Neutrophil (primary cell): ENCODE measurements at regions not wholly inside any gene's neighbourhood (a gene's known extent, or its start where the extent isn't known, plus 50 kb on each side); places are given as distances from the start of the nearest gene placed in this dataset.

Experiments used
- H3K27ac ChIP-seq: fragments of 200-600 bp; sonication (generic); 2 replicates; pipeline ENCODE4 v1.5.1; 2016; ENCODE audit warnings: mild to moderate bottlenecking, moderate library complexity
- H3K27me3 ChIP-seq: fragments of 200-600 bp; sonication (generic); 2 replicates; pipeline ENCODE4 v1.6.0; 2016; ENCODE audit warnings: mild to moderate bottlenecking
- H3K36me3 ChIP-seq: fragments of 200-600 bp; sonication (generic); 2 replicates; pipeline ENCODE4 v1.5.1; 2017
- H3K4me1 ChIP-seq, 2 experiments: fragments of 200-600 bp in 1 of 2; sonication (generic) in 1 of 2; 1 replicate in 1 of 2; 2 replicates in 1 of 2; pipeline versions ENCODE4 v1.5.1 to v1.6.1; 2013 to 2016; ENCODE audit warnings: low read depth in 1 of 2, low read length in 1 of 2, mild to moderate bottlenecking in 1 of 2, moderate library complexity in 1 of 2; ENCODE audit not compliant: control insufficient read depth in 1 of 2, insufficient read depth in 1 of 2
- H3K4me3 ChIP-seq, 2 experiments: fragments of 200-600 bp in 1 of 2; sonication (generic) in 1 of 2; 1 replicate in 1 of 2; 2 replicates in 1 of 2; pipeline ENCODE4 v1.5.1; 2013 to 2016; ENCODE audit warnings: low read depth in 1 of 2, low read length in 1 of 2, mild to moderate bottlenecking in 1 of 2, moderate library complexity in 1 of 2
- H3K9me3 ChIP-seq: fragments of 200-600 bp; sonication (generic); 2 replicates; pipeline ENCODE4 v1.5.1; 2016
- TF ChIP-seq, protein P1 (sequence below): fragments of 200-600 bp; sonication (generic); IDR thresholded peaks from 2 replicates; pipeline ENCODE4 v1.5.1; 2016; ENCODE audit warnings: antibody characterized with exemption

DNA sequence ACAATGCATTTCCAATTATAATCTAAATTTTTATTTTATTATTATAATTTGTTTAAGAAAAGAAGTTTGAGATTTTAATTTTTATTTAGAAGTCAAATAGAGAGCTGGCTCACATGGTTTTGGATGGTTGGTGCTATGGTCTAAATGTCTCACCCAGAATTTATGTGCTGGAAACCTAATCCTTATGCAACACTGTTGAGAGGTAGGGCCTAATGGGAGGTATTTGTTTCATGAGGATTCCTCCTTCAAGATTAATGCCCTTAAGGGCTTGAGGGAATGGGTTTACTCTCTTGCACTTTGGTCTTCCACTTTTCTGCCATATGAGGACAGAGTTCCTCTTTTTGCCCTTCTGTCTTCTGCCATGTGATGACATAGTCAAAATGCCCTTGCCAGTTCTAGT, 960.5 kb upstream of the IGFBP7 start:
- H3K4me1 ChIP-seq, result no peaks in the 10 kb centered on the region
- H3K27ac ChIP-seq, result no peak overlapping the region
- no peaks in the 10 kb centered on the region for H3K9me3 ChIP-seq
- H3K4me3 ChIP-seq, result no peak overlapping the region
- H3K36me3 ChIP-seq, result no peaks in the 10 kb centered on the region
- H3K27me3 ChIP-seq, result no peaks in the 10 kb centered on the region
- TF ChIP-seq, protein P1, sequence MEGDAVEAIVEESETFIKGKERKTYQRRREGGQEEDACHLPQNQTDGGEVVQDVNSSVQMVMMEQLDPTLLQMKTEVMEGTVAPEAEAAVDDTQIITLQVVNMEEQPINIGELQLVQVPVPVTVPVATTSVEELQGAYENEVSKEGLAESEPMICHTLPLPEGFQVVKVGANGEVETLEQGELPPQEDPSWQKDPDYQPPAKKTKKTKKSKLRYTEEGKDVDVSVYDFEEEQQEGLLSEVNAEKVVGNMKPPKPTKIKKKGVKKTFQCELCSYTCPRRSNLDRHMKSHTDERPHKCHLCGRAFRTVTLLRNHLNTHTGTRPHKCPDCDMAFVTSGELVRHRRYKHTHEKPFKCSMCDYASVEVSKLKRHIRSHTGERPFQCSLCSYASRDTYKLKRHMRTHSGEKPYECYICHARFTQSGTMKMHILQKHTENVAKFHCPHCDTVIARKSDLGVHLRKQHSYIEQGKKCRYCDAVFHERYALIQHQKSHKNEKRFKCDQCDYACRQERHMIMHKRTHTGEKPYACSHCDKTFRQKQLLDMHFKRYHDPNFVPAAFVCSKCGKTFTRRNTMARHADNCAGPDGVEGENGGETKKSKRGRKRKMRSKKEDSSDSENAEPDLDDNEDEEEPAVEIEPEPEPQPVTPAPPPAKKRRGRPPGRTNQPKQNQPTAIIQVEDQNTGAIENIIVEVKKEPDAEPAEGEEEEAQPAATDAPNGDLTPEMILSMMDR, result no peak

- TF ChIP-seq, protein P1, result no peak
- Histone ChIP-seq H3K27ac (no peak overlapping the region), H3K9me3 (no peaks in the 10 kb centered on the region), H3K4me3 (no peak overlapping the region), H3K4me1 (no peaks in the 10 kb centered on the region), H3K27me3 (no peaks in the 10 kb centered on the region), H3K36me3 (no peaks in the 10 kb centered on the region)
Observed at GRCh38 chr4:58064653-58065052, 954.5 kb upstream of the IGFBP7 start.

DNA sequence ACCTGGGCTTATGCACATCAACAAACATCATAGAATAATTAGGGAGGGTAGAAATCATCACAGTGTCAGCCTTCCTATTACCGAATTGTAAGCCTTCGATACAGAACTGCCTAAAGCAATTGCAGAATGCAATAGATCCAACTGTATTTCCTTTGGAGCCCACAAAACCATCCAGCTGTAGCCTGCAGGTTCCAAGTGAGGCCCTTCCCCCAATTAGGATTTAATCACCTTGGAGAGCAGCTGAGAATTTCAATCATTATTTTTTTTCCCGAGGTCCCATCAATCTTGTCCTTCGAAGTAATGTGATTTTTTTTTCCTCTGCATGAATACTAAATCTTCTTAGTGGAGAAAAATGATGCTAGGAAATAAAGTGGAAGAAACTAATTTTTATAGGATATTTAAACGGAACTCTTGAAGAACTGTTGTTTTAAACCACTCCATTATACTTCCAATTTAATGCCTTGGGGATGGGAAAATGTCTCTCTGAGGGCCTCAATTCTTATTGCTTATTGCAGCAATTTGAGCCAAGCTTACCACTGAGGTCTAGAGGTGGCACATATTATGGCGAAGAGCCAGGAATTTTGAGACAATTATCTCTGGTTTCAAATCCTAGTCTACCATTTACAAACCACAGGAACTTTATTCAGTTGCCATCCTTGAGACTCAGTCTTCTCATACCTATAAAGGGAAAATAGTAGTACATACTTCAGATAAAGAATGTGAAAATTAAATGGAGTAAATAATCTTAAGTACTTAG, 953.4 kb upstream of the IGFBP7 start:
- Histone ChIP-seq H3K9me3 (no peaks in the 10 kb centered on the region), H3K27ac (no peak overlapping the region), H3K4me1 (no peaks in the 10 kb centered on the region), H3K36me3 (no peaks in the 10 kb centered on the region), H3K4me3 (no peak overlapping the region), H3K27me3 (no peaks in the 10 kb centered on the region)
- TF ChIP-seq, protein P1, result no peak

- no peaks in the 10 kb centered on the region for H3K9me3 ChIP-seq
- no peak overlapping the region for H3K4me3 ChIP-seq
- H3K27ac ChIP-seq, result no peak overlapping the region
- no peaks in the 10 kb centered on the region for H3K4me1 ChIP-seq
- H3K36me3 ChIP-seq, result no peaks in the 10 kb centered on the region
- no peaks in the 10 kb centered on the region for H3K27me3 ChIP-seq
- TF ChIP-seq, protein P1, result no peak
Observed at GRCh38 chr4:58061967-58062366, 951.8 kb upstream of the IGFBP7 start.

DNA sequence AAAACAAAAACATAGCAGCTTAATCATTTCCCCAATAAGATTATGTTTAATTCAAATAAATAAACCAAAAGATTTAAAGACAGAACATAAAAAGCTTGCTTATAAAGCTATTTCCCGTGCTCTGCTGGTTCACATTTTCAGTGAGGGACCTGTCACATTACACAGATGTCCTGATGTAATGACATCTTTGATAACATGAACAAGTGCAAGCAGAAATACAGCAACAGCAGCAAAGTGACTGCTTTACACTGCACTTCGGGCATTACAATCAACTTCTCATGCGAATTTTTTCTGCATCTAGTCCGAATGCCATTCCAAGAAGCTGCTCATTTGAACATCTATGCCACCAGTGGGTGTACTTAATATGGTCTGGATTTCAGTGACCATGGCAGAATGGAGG, 940.3 kb upstream of the IGFBP7 start:
- H3K36me3 ChIP-seq, result no peaks in the 10 kb centered on the region
- TF ChIP-seq, protein P1, result no peak

More for the DNA sequence above, 940.3 kb upstream of the IGFBP7 start:
- Histone ChIP-seq H3K27me3 (no peaks in the 10 kb centered on the region), H3K4me3 (no peak overlapping the region), H3K9me3 (no peaks in the 10 kb centered on the region), H3K4me1 (no peaks in the 10 kb centered on the region), H3K27ac (no peak overlapping the region)
